HepG2 (cell line): ENCODE measurements at regions not wholly inside any gene's neighbourhood (a gene's known extent, or its start where the extent isn't known, plus 50 kb on each side); places are given as distances from the start of the nearest gene placed in this dataset.

Experiments
- ATAC-seq: fragments of 200-7000 bp; cut with Tn5 transposase; 3 replicates; pipeline ENCODE4 v1.9.1; 2020; ENCODE audit warnings: mild to moderate bottlenecking, moderate library complexity
- BruUV-seq: library from RNA; stranded (reverse); fragments of 400-500 nt; replicated peaks from 2 replicates; lab custom pipeline; 2021; lab: Mats Ljungman, UMichigan
- CTCF ChIA-PET: fragments of 300-600 bp; formaldehyde crosslinking; extraction: SDS; loops from one replicate; lab custom pipeline; 2021; ENCODE audit warnings: low total read pairs, inconsistent platforms, low intra/inter-chr PET ratio; lab: Yijun Ruan, JAX
- POLR2A ChIA-PET: fragments of 350-600 bp; sonication (Branson Sonifier 250); formaldehyde crosslinking; loops from one replicate; lab custom pipeline; 2020; ENCODE audit warnings: antibody characterized with exemption, inconsistent platforms; lab: Yijun Ruan, JAX
- DNase-seq: peaks from one replicate; pipeline ENCODE4 v3.0.0-alpha.2; 2015; ENCODE audit warnings: low spot score
- FAIRE-seq: peaks from 3 replicates; lab custom pipeline; 2011; peaks lifted over from hg19 to GRCh38; lab: Jason Lieb, UNC
- H2AFZ ChIP-seq: one replicate; pipeline ENCODE4 v1.6.1; 2011; ENCODE audit warnings: low read length, inconsistent platforms
- H3K27ac ChIP-seq: fragments of 300-600 bp; 3 replicates; pipeline ENCODE4 v1.8.0; 2011; ENCODE audit warnings: mixed run types, mild to moderate bottlenecking, mixed read lengths, low read length, inconsistent platforms; ENCODE audit not compliant: insufficient read depth; ENCODE audit errors: extremely low read length
- H3K27me3 ChIP-seq, 2 experiments: fragments of 200-600 bp in 1 of 2; 2 replicates in 1 of 2; 3 replicates in 1 of 2; pipeline versions ENCODE4 v1.6.0 to v1.8.0; 2011; ENCODE audit warnings: low read length in 2 of 2, mild to moderate bottlenecking in 2 of 2, moderate library complexity in 2 of 2, inconsistent platforms in 1 of 2; ENCODE audit not compliant: insufficient read depth in 2 of 2, control insufficient read depth in 1 of 2
- H3K36me3 ChIP-seq, 2 experiments: fragments of 200-600 bp in 1 of 2; replicated peaks in 1 of 2; 2 replicates in 1 of 2; 3 replicates in 1 of 2; pipeline versions ENCODE4 v1.5.1 to v1.8.0; 2011; ENCODE audit warnings: low read length in 2 of 2, inconsistent platforms in 1 of 2; ENCODE audit not compliant: insufficient read depth in 2 of 2, control insufficient read depth in 1 of 2
- H3K4me1 ChIP-seq: 2 replicates; pipeline ENCODE4 v1.5.1; 2012; ENCODE audit warnings: low read length, inconsistent platforms; ENCODE audit not compliant: insufficient read depth
- H3K4me2 ChIP-seq: 2 replicates; pipeline ENCODE4 v1.6.0; 2011; ENCODE audit warnings: low read depth, low read length, inconsistent platforms
- H3K4me3 ChIP-seq, 3 experiments: fragments of 200-600 bp in 1 of 3; sonication (generic), shearing (Covaris generic) in 1 of 3; replicated peaks in 1 of 3; 2 replicates each; pipeline ENCODE4 v1.5.1; 2011 to 2016; ENCODE audit warnings: low read length in 3 of 3, inconsistent platforms in 2 of 3, low read depth in 2 of 3, mild to moderate bottlenecking in 2 of 3, control low read depth in 1 of 3, mixed read lengths in 1 of 3; ENCODE audit not compliant: insufficient read depth in 1 of 3
- H3K79me2 ChIP-seq: one replicate; pipeline ENCODE4 v1.6.1; 2011; ENCODE audit warnings: low read length, inconsistent platforms; ENCODE audit not compliant: insufficient read depth
- H3K9ac ChIP-seq: 2 replicates; pipeline ENCODE4 v1.6.0; 2011; ENCODE audit warnings: mild to moderate bottlenecking, low read depth, low read length, inconsistent platforms; ENCODE audit not compliant: insufficient read depth
- H3K9me3 ChIP-seq: 2 replicates; pipeline ENCODE4 v1.5.1; 2012; ENCODE audit warnings: mild to moderate bottlenecking, low read length
- H4K20me1 ChIP-seq: 2 replicates; pipeline ENCODE4 v1.6.0; 2011; ENCODE audit warnings: inconsistent platforms, mild to moderate bottlenecking, low read length, moderate library complexity; ENCODE audit not compliant: insufficient read depth
- CSRNP1 ChIP-seq: sonication (generic); formaldehyde crosslinking; IDR thresholded peaks from 2 replicates; pipeline ENCODE4 v1.8.1; 2023; ENCODE audit warnings: mild to moderate bottlenecking, missing genetic modification reagents
- JUNB ChIP-seq: sonication (generic); formaldehyde crosslinking; IDR thresholded peaks from 2 replicates; pipeline ENCODE4 v1.8.0; 2022; ENCODE audit warnings: missing genetic modification reagents, mild to moderate bottlenecking, borderline replicate concordance
- KDM4B ChIP-seq: sonication (generic); formaldehyde crosslinking; IDR thresholded peaks from 2 replicates; pipeline ENCODE4 v1.4.0; 2020; ENCODE audit warnings: missing genetic modification reagents
- MEIS1 ChIP-seq: sonication (generic); formaldehyde crosslinking; IDR thresholded peaks from 2 replicates; pipeline ENCODE4 v1.9.0; 2021; ENCODE audit warnings: mild to moderate bottlenecking, missing genetic modification reagents, moderate library complexity, borderline replicate concordance
- PITX1 ChIP-seq: sonication (generic); formaldehyde crosslinking; IDR thresholded peaks from 2 replicates; pipeline ENCODE4 v1.5.1; 2020; ENCODE audit warnings: mild to moderate bottlenecking, missing genetic modification reagents
- SPEN ChIP-seq: sonication (generic); formaldehyde crosslinking; IDR thresholded peaks from 2 replicates; pipeline ENCODE4 v1.5.1; 2020; ENCODE audit warnings: low read depth, mild to moderate bottlenecking, missing genetic modification reagents
- ZBTB44 ChIP-seq: sonication (generic); formaldehyde crosslinking; IDR thresholded peaks from 2 replicates; pipeline ENCODE4 v1.4.0; 2020; ENCODE audit warnings: missing genetic modification reagents
- ZFP36L2 ChIP-seq: sonication (generic); formaldehyde crosslinking; IDR thresholded peaks from 2 replicates; pipeline ENCODE4 v1.4.0; 2020; ENCODE audit warnings: missing genetic modification reagents
- ZNF337 ChIP-seq: sonication (generic); formaldehyde crosslinking; IDR thresholded peaks from 2 replicates; pipeline ENCODE4 v1.5.1; 2020; ENCODE audit warnings: missing genetic modification reagents, low read depth, mild to moderate bottlenecking, borderline replicate concordance
- ZNF343 ChIP-seq: sonication (generic); formaldehyde crosslinking; IDR thresholded peaks from 2 replicates; pipeline ENCODE4 v1.4.0; 2020; ENCODE audit warnings: mild to moderate bottlenecking, missing genetic modification reagents
- ZNF780A ChIP-seq: sonication (generic); formaldehyde crosslinking; IDR thresholded peaks from 2 replicates; pipeline ENCODE4 v1.8.0; 2022; ENCODE audit warnings: mild to moderate bottlenecking, missing genetic modification reagents, moderate library complexity
- ZNF788 ChIP-seq: sonication (generic); formaldehyde crosslinking; IDR thresholded peaks from 2 replicates; pipeline ENCODE4 v1.5.0; 2020; ENCODE audit warnings: mild to moderate bottlenecking, missing genetic modification reagents, borderline replicate concordance
- ZNF850 ChIP-seq: sonication (generic); formaldehyde crosslinking; conservative IDR thresholded peaks from 2 replicates; pipeline ENCODE4 v1.9.0; 2021; ENCODE audit warnings: mild to moderate bottlenecking, missing genetic modification reagents
- ZSCAN20 ChIP-seq: sonication (generic); formaldehyde crosslinking; IDR thresholded peaks from 2 replicates; pipeline ENCODE4 v1.4.0; 2020; ENCODE audit warnings: missing genetic modification reagents, mild to moderate bottlenecking, borderline replicate concordance
- WGBS: methylation state at CpG from one replicate; pipeline ENCODE4 v1.1.6; 2017; ENCODE audit warnings: low lambda C conversion rate; 5-methylcytosine and 5-hydroxymethylcytosine counted together
- in situ Hi-C: cut with HindIII; loops from 2 replicates; pipeline ENCODE4 v1.10.0; 2017; ENCODE audit warnings: low pct_unique_long_range_greater_than_20kb; ENCODE audit not compliant: extremely low pct_ligation_motif_present
- intact Hi-C: fragments of 100-400 bp; cut with micrococcal nuclease; formaldehyde crosslinking; loops from one replicate; pipeline ENCODE4 v1.10.0; 2022; ENCODE audit not compliant: unreplicated experiment
- TF ChIP-seq, protein P1 (sequence below): sonication (generic); formaldehyde crosslinking; IDR thresholded peaks from 2 replicates; pipeline ENCODE4 v1.4.0; 2020; ENCODE audit warnings: missing genetic modification reagents

DNA sequence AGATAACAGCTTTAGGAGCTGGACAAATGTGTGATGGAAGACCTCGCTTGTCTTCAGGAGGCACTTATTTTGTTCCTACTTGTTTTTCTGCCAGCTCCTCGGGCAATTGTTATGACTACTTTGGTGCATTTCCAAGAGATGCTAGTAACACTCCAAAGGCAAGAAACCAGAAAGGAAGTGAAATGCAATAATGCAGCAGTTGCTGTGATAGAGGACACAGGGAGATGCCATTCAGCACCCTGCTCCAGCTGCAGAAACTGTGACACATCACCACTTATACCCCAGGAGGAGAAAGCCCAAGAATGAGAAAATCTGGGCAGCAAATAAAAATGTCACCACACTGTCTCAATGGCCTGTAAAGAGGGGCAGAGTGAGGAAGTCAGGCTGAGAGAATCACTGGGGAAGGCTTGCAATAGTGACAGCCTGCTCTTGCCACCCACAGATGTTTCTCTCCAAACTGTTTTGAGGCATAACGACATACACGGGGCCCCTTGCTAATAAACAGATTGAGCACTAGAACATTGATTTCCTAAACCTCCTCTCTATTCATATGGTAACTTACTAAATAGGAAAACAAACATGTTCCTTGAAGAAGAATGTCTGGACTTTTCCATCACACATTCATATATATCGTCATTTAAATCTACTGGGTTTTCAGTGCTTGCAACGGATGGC, 195.5 kb upstream of the PRNP start:
- no TSS peak for BruUV-seq
- CTCF ChIA-PET: no interaction called here
- no peak for FAIRE-seq

More for the DNA sequence above, 195.5 kb upstream of the PRNP start:
- ATAC-seq (no peak), DNase-seq (no peak)
- intact Hi-C loops: no loop called here
- H3K27ac ChIP-seq: no peak overlapping the region
- H3K27me3 ChIP-seq: peaks cover 0 to 13% of the 10 kb centered on the region in 2 experiments; a peak in 2 of 5 replicates
- H3K79me2 ChIP-seq: no peaks in the 10 kb centered on the region
- no peak overlapping the region for H3K4me3 ChIP-seq
- no peak overlapping the region for H2AFZ ChIP-seq
- WGBS: 0% methylated on average over 6 of the region's 6 CpGs
- no peaks in the 10 kb centered on the region for H4K20me1 ChIP-seq
- H3K4me1 ChIP-seq: no peaks in the 10 kb centered on the region
- no peaks in the 10 kb centered on the region for H3K36me3 ChIP-seq
- no peak overlapping the region for H3K4me2 ChIP-seq
- in situ Hi-C loops: no loop called here
- no peak overlapping the region for H3K9ac ChIP-seq
- POLR2A ChIA-PET: no interaction called here
- no peaks in the 10 kb centered on the region for H3K9me3 ChIP-seq
- TF ChIP-seq ZBTB44 (CRISPR knock-in tag): no peak
- TF ChIP-seq, protein P1, sequence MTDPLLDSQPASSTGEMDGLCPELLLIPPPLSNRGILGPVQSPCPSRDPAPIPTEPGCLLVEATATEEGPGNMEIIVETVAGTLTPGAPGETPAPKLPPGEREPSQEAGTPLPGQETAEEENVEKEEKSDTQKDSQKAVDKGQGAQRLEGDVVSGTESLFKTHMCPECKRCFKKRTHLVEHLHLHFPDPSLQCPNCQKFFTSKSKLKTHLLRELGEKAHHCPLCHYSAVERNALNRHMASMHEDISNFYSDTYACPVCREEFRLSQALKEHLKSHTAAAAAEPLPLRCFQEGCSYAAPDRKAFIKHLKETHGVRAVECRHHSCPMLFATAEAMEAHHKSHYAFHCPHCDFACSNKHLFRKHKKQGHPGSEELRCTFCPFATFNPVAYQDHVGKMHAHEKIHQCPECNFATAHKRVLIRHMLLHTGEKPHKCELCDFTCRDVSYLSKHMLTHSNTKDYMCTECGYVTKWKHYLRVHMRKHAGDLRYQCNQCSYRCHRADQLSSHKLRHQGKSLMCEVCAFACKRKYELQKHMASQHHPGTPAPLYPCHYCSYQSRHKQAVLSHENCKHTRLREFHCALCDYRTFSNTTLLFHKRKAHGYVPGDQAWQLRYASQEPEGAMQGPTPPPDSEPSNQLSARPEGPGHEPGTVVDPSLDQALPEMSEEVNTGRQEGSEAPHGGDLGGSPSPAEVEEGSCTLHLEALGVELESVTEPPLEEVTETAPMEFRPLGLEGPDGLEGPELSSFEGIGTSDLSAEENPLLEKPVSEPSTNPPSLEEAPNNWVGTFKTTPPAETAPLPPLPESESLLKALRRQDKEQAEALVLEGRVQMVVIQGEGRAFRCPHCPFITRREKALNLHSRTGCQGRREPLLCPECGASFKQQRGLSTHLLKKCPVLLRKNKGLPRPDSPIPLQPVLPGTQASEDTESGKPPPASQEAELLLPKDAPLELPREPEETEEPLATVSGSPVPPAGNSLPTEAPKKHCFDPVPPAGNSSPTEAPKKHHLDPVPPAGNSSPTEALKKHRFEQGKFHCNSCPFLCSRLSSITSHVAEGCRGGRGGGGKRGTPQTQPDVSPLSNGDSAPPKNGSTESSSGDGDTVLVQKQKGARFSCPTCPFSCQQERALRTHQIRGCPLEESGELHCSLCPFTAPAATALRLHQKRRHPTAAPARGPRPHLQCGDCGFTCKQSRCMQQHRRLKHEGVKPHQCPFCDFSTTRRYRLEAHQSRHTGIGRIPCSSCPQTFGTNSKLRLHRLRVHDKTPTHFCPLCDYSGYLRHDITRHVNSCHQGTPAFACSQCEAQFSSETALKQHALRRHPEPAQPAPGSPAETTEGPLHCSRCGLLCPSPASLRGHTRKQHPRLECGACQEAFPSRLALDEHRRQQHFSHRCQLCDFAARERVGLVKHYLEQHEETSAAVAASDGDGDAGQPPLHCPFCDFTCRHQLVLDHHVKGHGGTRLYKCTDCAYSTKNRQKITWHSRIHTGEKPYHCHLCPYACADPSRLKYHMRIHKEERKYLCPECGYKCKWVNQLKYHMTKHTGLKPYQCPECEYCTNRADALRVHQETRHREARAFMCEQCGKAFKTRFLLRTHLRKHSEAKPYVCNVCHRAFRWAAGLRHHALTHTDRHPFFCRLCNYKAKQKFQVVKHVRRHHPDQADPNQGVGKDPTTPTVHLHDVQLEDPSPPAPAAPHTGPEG: no peak
- no peak for TF ChIP-seq ZSCAN20
- no peak for TF ChIP-seq JUNB
- no peak for TF ChIP-seq ZNF780A
- TF ChIP-seq CSRNP1 (CRISPR knock-in tag): no peak
- TF ChIP-seq ZNF343 (CRISPR knock-in tag): no peak
- TF ChIP-seq KDM4B (CRISPR knock-in tag): no peak
- TF ChIP-seq ZNF337 (CRISPR knock-in tag): no peak
- no peak for TF ChIP-seq ZNF788 (CRISPR knock-in tag)
- TF ChIP-seq SPEN (CRISPR knock-in tag): no peak
- TF ChIP-seq MEIS1: no peak
- no peak for TF ChIP-seq PITX1 (CRISPR knock-in tag)
- TF ChIP-seq ZNF850 (CRISPR knock-in tag): no peak
- no peak for TF ChIP-seq ZFP36L2 (CRISPR knock-in tag)
